Lung (tissue), 11 donors: ENCODE measurements at regions not wholly inside any gene's neighbourhood (a gene's known extent, or its start where the extent isn't known, plus 50 kb on each side); places are given as distances from the start of the nearest gene placed in this dataset.

Experiments
- ATAC-seq: fragments of 200-7000 bp; cut with Tn5 transposase; one replicate; pipeline ENCODE4 v1.9.1; 2020; ENCODE audit warnings: moderate number of reproducible peaks; ENCODE audit not compliant: insufficient read depth, low FRiP score
- DNase-seq, 3 donors: peaks; one replicate each; pipeline ENCODE4 v3.0.0-alpha.2; 2013 to 2017
- H3K27ac ChIP-seq, 2 donors: one replicate each; pipeline ENCODE4 v1.5.1; 2013; ENCODE audit warnings: mild to moderate bottlenecking in 2 of 2, moderate library complexity in 2 of 2, control low read depth in 1 of 2, inconsistent platforms in 1 of 2, low read depth in 1 of 2, low read length in 1 of 2
- H3K27me3 ChIP-seq, 3 donors: one replicate each; pipeline ENCODE4 v1.5.1; 2013; ENCODE audit warnings: low read length in 2 of 3; ENCODE audit not compliant: control insufficient read depth in 3 of 3, insufficient read depth in 3 of 3
- H3K36me3 ChIP-seq, 4 donors: one replicate each; pipeline ENCODE4 v1.5.1; 2013; ENCODE audit warnings: low read length in 4 of 4, mild to moderate bottlenecking in 1 of 4, moderate library complexity in 1 of 4; ENCODE audit not compliant: control insufficient read depth in 4 of 4, insufficient read depth in 4 of 4
- H3K4me1 ChIP-seq, 5 donors: one replicate each; pipeline ENCODE4 v1.5.1; 2013; ENCODE audit warnings: low read length in 5 of 5, mild to moderate bottlenecking in 2 of 5, moderate library complexity in 1 of 5; ENCODE audit not compliant: control insufficient read depth in 5 of 5, insufficient read depth in 5 of 5
- H3K4me3 ChIP-seq: one replicate; pipeline ENCODE4 v1.5.1; 2013; ENCODE audit warnings: mild to moderate bottlenecking, control low read depth, moderate library complexity
- H3K9ac ChIP-seq, 2 donors: one replicate each; pipeline ENCODE4 v1.5.1; 2013; ENCODE audit warnings: low read length in 2 of 2, control low read depth in 1 of 2; ENCODE audit not compliant: insufficient read depth in 1 of 2
- H3K9me3 ChIP-seq, 4 donors: one replicate each; pipeline ENCODE4 v1.5.1; 2013; ENCODE audit warnings: low read length in 3 of 4, mild to moderate bottlenecking in 1 of 4, moderate library complexity in 1 of 4; ENCODE audit not compliant: control insufficient read depth in 4 of 4, insufficient read depth in 3 of 4
- WGBS, 2 donors: extraction: QIAGEN DNeasy Blood & Tissue Kit; methylation state at CpG; one replicate each; pipeline ENCODE4 v1.1.7; 2013; 5-methylcytosine and 5-hydroxymethylcytosine counted together
- TF ChIP-seq, protein P1 (sequence below): IDR thresholded peaks from 2 replicates; pipeline ENCODE4 v1.5.1; 2012; ENCODE audit warnings: mild to moderate bottlenecking; ENCODE audit errors: control extremely low read depth, extremely low read depth
- donor health status: control.
- donor health status: control.
- donor health status: Bipolar disorder and iron deficiency.
- donor health status: healthy.
- donor health status: DM: yes; HTN: yes; CAD: no.

DNA sequence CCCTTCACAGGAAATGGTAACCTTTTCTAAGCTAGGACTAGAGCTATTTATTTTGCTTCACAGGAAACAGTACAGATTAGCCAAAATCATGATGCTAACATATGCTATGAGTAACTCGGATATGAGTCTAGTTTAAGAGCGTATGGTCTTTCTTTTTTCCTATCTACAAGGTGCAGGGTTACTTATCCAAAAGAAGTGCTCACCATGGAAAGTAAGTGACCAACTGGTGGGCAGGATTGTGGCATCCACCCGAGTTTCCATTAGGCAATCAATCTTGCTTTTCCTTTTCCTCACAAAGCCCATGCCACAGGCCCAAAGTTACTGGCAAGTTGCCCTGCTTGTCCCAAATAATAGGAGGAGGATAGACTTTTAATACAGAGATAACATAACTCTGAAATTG, 765.1 kb upstream of the POM121L12 start:
- DNase-seq = no peak
- no peaks in the 10 kb centered on the region for H3K27me3 ChIP-seq
- 65 to 68% methylated on average over 3 of the region's 3 CpGs for WGBS, 2 donors
- TF ChIP-seq, protein P1, sequence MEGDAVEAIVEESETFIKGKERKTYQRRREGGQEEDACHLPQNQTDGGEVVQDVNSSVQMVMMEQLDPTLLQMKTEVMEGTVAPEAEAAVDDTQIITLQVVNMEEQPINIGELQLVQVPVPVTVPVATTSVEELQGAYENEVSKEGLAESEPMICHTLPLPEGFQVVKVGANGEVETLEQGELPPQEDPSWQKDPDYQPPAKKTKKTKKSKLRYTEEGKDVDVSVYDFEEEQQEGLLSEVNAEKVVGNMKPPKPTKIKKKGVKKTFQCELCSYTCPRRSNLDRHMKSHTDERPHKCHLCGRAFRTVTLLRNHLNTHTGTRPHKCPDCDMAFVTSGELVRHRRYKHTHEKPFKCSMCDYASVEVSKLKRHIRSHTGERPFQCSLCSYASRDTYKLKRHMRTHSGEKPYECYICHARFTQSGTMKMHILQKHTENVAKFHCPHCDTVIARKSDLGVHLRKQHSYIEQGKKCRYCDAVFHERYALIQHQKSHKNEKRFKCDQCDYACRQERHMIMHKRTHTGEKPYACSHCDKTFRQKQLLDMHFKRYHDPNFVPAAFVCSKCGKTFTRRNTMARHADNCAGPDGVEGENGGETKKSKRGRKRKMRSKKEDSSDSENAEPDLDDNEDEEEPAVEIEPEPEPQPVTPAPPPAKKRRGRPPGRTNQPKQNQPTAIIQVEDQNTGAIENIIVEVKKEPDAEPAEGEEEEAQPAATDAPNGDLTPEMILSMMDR = no peak
- no peak overlapping the region for H3K9ac ChIP-seq
- H3K36me3 ChIP-seq = no peaks in the 10 kb centered on the region
- no peak for ATAC-seq
- no peaks in the 10 kb centered on the region for H3K4me1 ChIP-seq
- no peak overlapping the region for H3K4me3 ChIP-seq
- peaks cover 0 to 11% (median 0%) of the 10 kb centered on the region in 4 donors for H3K9me3 ChIP-seq
- no peak overlapping the region for H3K27ac ChIP-seq

- WGBS, 2 donors = 68 to 81% methylated on average over 2 of the region's 2 CpGs
- Histone ChIP-seq H3K4me1 (no peaks in the 10 kb centered on the region), H3K27me3 (no peaks in the 10 kb centered on the region), H3K9me3 (peaks cover 0 to 11% (median 0%) of the 10 kb centered on the region in 4 donors), H3K36me3 (no peaks in the 10 kb centered on the region), H3K4me3 (no peak overlapping the region), H3K27ac (no peak overlapping the region), H3K9ac (no peak overlapping the region)
- DNase-seq (no peak), ATAC-seq (no peak)
- TF ChIP-seq, protein P1 = no peak
Observed at GRCh38 chr7:52269669-52270068, 765.8 kb upstream of the POM121L12 start.

DNA sequence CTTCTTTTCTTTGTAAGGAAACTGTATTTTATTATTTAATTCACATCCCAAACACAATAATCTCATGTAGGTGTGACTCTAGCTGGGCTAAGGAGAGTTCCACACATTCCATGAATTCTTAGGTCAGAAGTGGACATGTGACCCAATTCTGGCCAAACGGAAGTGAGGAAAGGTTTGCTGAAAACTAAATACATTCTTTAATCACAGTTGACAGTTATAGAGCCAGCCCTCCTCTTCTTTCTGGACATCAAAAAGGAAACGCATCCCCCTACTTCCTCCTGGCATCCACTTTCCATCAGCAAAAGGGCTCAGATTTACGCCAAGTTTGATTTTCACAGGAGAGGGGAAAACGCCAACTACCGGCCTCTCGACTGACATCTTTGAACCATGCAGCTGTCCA, 774.4 kb upstream of the POM121L12 start:
- DNase-seq = no peak
- 59 to 72% methylated on average over 6 of the region's 6 CpGs for WGBS, 2 donors
- H3K9ac ChIP-seq = no peak overlapping the region

More for the DNA sequence above, 774.4 kb upstream of the POM121L12 start:
- Histone ChIP-seq H3K36me3 (no peaks in the 10 kb centered on the region), H3K4me1 (peaks cover 0 to 6% (median 5%) of the 10 kb centered on the region in 5 donors), H3K9me3 (no peaks in the 10 kb centered on the region), H3K4me3 (no peak overlapping the region), H3K27ac (no peak overlapping the region), H3K27me3 (no peaks in the 10 kb centered on the region)
- TF ChIP-seq, protein P1 = no peak
- ATAC-seq = no peak
